Muscle of leg (tissue), 3 donors: ENCODE measurements at regions not wholly inside any gene's neighbourhood (a gene's known extent, or its start where the extent isn't known, plus 50 kb on each side); places are given as distances from the start of the nearest gene placed in this dataset.
"Not testable (repeated sequence)": the region's sequence is repeated elsewhere in the genome, so short reads cannot be mapped to it uniquely, and the experiment has no call there.

ENCODE experiments used
- DNase-seq: peaks from one replicate; pipeline ENCODE4 v3.0.0; 2013
- H3K27ac ChIP-seq: one replicate; pipeline ENCODE4 v1.5.1; 2013; ENCODE audit warnings: mild to moderate bottlenecking, low read length, control low read depth
- H3K27me3 ChIP-seq: one replicate; pipeline ENCODE4 v1.6.1; 2013; ENCODE audit warnings: low read length; ENCODE audit not compliant: control insufficient read depth, insufficient read depth
- H3K36me3 ChIP-seq: one replicate; pipeline ENCODE4 v1.6.1; 2013; ENCODE audit warnings: low read length; ENCODE audit not compliant: control insufficient read depth, insufficient read depth
- H3K4me1 ChIP-seq: one replicate; pipeline ENCODE4 v1.6.1; 2013; ENCODE audit warnings: low read length; ENCODE audit not compliant: control insufficient read depth, insufficient read depth
- H3K4me3 ChIP-seq: one replicate; pipeline ENCODE4 v1.5.1; 2013; ENCODE audit warnings: low read length, control low read depth
- H3K9me3 ChIP-seq: replicated peaks from 2 replicates; pipeline ENCODE4 v1.6.1; 2013; ENCODE audit warnings: low read depth, low read length; ENCODE audit not compliant: control insufficient read depth
- WGBS: methylation state at CpG from one replicate; pipeline ENCODE4 v1.1.5; 2013; ENCODE audit warnings: missing lambda C conversion rate; ENCODE audit not compliant: insufficient coverage; 5-methylcytosine and 5-hydroxymethylcytosine counted together

DNA sequence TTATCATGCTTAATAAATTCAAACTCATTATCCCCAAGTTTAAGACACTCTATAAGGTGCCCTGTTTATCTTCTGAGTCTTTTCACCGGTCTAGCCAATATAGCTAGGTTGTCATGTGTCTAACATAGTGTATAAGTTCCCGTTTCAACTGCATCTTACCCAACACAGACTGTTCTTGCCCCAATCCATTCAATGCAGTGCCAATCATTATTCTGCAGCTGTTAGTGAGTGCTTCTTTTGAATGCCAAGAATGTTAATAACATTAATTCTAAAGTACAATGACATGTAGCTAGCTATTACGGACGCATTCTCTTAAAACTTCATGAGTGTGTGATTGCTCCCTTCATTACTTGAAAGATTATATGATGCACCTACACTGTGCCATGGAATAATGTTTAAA, 646.4 kb upstream of the NR2F2 start:
- DNase-seq = no peak
- no peak overlapping the region for H3K27ac ChIP-seq
- WGBS = no CpG with 5 or more reads among the region's 4 CpGs
- no peaks in the 10 kb centered on the region for H3K27me3 ChIP-seq
- H3K36me3 ChIP-seq = no peaks in the 10 kb centered on the region
- H3K4me3 ChIP-seq = no peak overlapping the region
- no peaks in the 10 kb centered on the region for H3K9me3 ChIP-seq
- H3K4me1 ChIP-seq = no peaks in the 10 kb centered on the region

GRCh38 chr15:95684693-95685115, 645.8 kb upstream of the NR2F2 start:
- no peaks in the 10 kb centered on the region for H3K9me3 ChIP-seq
- no peak overlapping the region for H3K27ac ChIP-seq
- no peak for DNase-seq
- WGBS = no CpG with 5 or more reads among the region's 1 CpG
- H3K36me3 ChIP-seq = no peaks in the 10 kb centered on the region
- H3K27me3 ChIP-seq = no peaks in the 10 kb centered on the region
- no peak overlapping the region for H3K4me3 ChIP-seq
- no peaks in the 10 kb centered on the region for H3K4me1 ChIP-seq

- Histone ChIP-seq H3K27ac (no peak overlapping the region), H3K36me3 (no peaks in the 10 kb centered on the region), H3K9me3 (no peaks in the 10 kb centered on the region), H3K4me1 (no peaks in the 10 kb centered on the region), H3K4me3 (no peak overlapping the region), H3K27me3 (no peaks in the 10 kb centered on the region)
- no CpG with 5 or more reads among the region's 1 CpG for WGBS
- peak; percentile 76 for DNase-seq
Observed at GRCh38 chr15:95687061-95687460, 643.4 kb upstream of the NR2F2 start.

DNA sequence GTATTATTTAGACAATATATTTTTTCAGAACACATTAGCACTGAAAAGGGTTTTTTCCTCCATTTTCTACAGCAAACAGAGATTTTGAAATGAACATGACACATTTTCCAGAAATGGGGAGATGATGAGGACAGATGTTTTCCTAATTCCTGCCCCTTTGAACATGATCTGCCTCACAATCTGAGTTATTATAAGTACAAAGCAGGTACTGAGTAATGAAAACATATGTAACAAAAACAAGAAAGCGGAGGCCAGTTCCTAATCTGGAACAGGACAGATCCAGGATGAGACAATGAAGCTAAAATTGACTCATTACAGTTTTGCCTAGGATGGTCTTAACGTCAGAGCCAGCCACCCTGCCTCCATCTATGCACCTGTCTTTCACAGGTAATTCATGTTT, 642.8 kb upstream of the NR2F2 start:
- Histone ChIP-seq H3K27me3 (no peaks in the 10 kb centered on the region), H3K4me1 (no peaks in the 10 kb centered on the region), H3K36me3 (no peaks in the 10 kb centered on the region), H3K4me3 (no peak overlapping the region), H3K9me3 (peaks cover 4% of the 10 kb centered on the region), H3K27ac (no peak overlapping the region)
- DNase-seq = no peak
- WGBS = no CpG with 5 or more reads among the region's 2 CpGs

GRCh38 chr15:95690631-95691340, 639.7 kb upstream of the NR2F2 start:
- Histone ChIP-seq H3K27ac (no peak overlapping the region), H3K36me3 (no peaks in the 10 kb centered on the region), H3K9me3 (peaks cover 14% of the 10 kb centered on the region), H3K4me3 (no peak overlapping the region), H3K27me3 (no peaks in the 10 kb centered on the region), H3K4me1 (no peaks in the 10 kb centered on the region)
- WGBS = 80% methylated on average over 1 of the region's 7 CpGs
- no peak for DNase-seq

DNA sequence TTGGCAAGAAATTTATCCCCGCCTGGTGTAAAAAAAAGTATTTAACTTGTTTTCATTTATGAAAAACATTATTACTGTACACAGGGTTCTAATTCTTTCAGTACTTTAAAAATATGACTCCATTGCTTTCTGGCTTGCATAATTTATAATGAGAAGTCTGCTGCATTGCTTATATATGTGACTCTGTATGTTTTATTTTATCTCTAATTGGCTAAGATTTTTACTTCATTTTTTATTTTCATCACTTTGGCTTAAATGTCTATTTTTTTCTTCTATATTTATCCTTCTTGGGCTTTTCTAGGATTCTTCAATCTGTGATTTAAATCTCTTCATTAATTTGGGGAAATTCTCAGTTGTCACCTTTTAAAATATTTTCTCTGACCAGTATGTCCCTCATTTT, 636.6 kb upstream of the NR2F2 start:
- Histone ChIP-seq H3K4me1 (no peaks in the 10 kb centered on the region), H3K27me3 (no peaks in the 10 kb centered on the region), H3K27ac (no peak overlapping the region), H3K4me3 (no peak overlapping the region), H3K36me3 (no peaks in the 10 kb centered on the region), H3K9me3 (peaks cover 14% of the 10 kb centered on the region)
- WGBS = no CpG with 5 or more reads among the region's 1 CpG
- no peak for DNase-seq

DNA sequence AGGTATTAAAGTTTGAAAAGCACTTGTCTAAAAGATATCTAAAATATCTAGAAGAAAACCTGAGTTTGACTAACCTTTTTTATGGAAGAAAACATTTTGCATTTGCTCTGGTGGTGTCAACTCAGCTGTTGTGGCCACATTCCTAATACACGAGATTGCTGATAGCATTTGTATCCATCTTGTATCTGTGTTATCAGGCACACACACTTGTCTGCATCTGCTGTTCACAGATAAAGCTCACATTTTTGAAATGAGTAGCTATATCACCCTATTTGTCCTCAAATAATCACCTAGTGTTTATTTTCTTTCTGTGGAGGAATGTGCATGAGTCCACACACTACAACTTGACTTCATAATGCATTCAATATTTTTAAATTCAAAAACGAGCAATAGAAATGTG, 632.3 kb upstream of the NR2F2 start:
- Histone ChIP-seq H3K4me3 (no peak overlapping the region), H3K27me3 (no peaks in the 10 kb centered on the region), H3K27ac (no peak overlapping the region), H3K36me3 (no peaks in the 10 kb centered on the region), H3K4me1 (no peaks in the 10 kb centered on the region), H3K9me3 (peaks cover 21% of the 10 kb centered on the region)
- 80% methylated on average over 1 of the region's 2 CpGs for WGBS
- no peak for DNase-seq

DNA sequence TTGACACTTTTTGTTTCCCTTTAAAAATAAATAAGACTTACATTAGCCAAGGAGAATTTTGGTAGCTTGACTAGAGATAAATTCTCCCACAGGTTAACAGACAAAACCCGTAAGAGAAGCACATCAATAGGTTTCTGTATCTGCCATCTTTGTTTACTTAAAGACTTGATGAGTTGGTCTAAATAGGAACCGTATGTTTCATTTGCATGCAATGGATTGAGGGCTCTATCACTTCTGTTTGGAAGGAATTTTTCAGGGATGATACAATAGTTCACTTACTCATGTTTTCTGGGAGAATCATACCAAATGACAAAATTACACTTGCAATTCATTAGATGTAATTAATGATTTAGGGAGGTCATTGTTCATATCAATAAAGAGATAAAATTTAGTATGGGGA, 631.5 kb upstream of the NR2F2 start:
- Histone ChIP-seq H3K36me3 (no peaks in the 10 kb centered on the region), H3K9me3 (peaks cover 17% of the 10 kb centered on the region), H3K4me3 (no peak overlapping the region), H3K27me3 (no peaks in the 10 kb centered on the region), H3K27ac (no peak overlapping the region), H3K4me1 (no peaks in the 10 kb centered on the region)
- no peak for DNase-seq
- WGBS = no CpG with 5 or more reads among the region's 2 CpGs

- DNase-seq = no peak
- H3K27me3 ChIP-seq = no peaks in the 10 kb centered on the region
- H3K9me3 ChIP-seq = peaks cover 17% of the 10 kb centered on the region
- H3K4me3 ChIP-seq = no peak overlapping the region
- no peaks in the 10 kb centered on the region for H3K36me3 ChIP-seq
- no peaks in the 10 kb centered on the region for H3K4me1 ChIP-seq
- no peak overlapping the region for H3K27ac ChIP-seq
- no CpG with 5 or more reads among the region's 2 CpGs for WGBS
Observed at GRCh38 chr15:95699578-95699977, 630.9 kb upstream of the NR2F2 start.

DNA sequence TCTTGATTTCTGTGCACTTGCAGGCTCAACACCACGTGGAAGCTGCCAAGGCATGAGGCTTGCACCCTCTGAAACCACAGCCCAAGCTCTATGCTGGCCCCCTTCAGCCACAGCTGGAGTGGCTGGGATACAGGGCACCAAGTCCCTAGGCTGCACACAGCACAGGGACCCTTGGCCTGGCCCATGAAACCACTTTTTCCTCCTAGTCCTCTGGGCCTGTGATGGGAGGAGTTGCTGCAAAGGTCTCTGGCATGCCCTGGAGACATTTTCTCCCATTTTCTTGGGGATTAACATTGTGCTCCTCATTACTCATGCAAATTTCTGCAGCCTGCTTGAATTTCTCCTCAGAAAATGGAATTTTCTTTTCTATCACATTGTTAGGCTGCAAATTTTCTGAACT, 629.8 kb upstream of the NR2F2 start:
- H3K4me1 ChIP-seq, H3K27ac ChIP-seq, H3K27me3 ChIP-seq, H3K4me3 ChIP-seq, H3K36me3 ChIP-seq, DNase-seq: not testable (repeated sequence)
- H3K9me3 ChIP-seq = peaks cover 11% of the 10 kb centered on the region
- 64% methylated on average over 1 of the region's 1 CpG for WGBS

GRCh38 chr15:95701410-95701809, 629.1 kb upstream of the NR2F2 start:
- WGBS = 67% methylated on average over 1 of the region's 1 CpG
- no peaks in the 10 kb centered on the region for H3K4me1 ChIP-seq
- peaks cover 11% of the 10 kb centered on the region for H3K9me3 ChIP-seq
- H3K36me3 ChIP-seq = no peaks in the 10 kb centered on the region
- no peaks in the 10 kb centered on the region for H3K27me3 ChIP-seq
- H3K4me3 ChIP-seq = no peak overlapping the region
- DNase-seq = no peak
- H3K27ac ChIP-seq = no peak overlapping the region
